GM12873 (cell line): ENCODE measurements at regions not wholly inside any gene's neighbourhood (a gene's known extent, or its start where the extent isn't known, plus 50 kb on each side); places are given as distances from the start of the nearest gene placed in this dataset.

ENCODE experiments used
- CTCF ChIP-seq: IDR thresholded peaks from 2 replicates; pipeline ENCODE4 v1.5.1; 2012; ENCODE audit warnings: low read depth, mild to moderate bottlenecking, moderate library complexity, low read length, control low read depth; ENCODE audit not compliant: insufficient read depth; ENCODE audit errors: missing control alignments

GRCh38 chr4:102441978-102442911 is 58.9 kb upstream of the NFKB1 start:
- no peak for TF ChIP-seq CTCF

- TF ChIP-seq CTCF: no peak
Measured at GRCh38 chr4:102444752-102445151, 56.4 kb upstream of the NFKB1 start.

- no peak for TF ChIP-seq CTCF
Measured at GRCh38 chr4:102445213-102445612, 55.9 kb upstream of the NFKB1 start.

DNA sequence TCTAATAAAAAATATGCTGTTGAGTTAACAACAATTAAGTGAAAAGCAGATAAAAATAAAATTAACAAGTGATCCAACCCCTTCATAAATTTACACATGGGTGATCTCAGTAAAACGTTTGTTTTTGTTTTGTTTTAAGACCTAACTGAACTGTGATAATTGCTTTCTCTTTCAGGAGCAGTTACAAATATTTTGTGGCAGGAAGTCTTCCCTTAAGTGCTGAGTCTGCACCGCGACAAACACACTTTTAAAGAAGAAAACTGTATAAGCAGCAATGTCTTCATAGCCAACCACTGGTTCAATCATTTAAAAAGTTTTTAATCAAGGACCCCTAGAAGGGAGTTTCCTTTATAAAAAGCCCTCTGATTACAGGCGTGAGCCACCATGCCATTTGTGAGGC is 53.7 kb upstream of the NFKB1 start:
- no peak for TF ChIP-seq CTCF

GRCh38 chr4:102449751-102450352 is 51.3 kb upstream of the NFKB1 start:
- peak; percentile 62 for TF ChIP-seq CTCF

- TF ChIP-seq CTCF: no peak
Measured at GRCh38 chr4:102451266-102451665, 49.9 kb upstream of the NFKB1 start.
